ENCODE measurements at regions not wholly inside any gene's neighbourhood (a gene's known extent, or its start where the extent isn't known, plus 50 kb on each side); places are given as distances from the start of the nearest gene placed in this dataset.
A peak's percentile ranks its signal among the peaks of the same experiment; 100 is the strongest.

DNA sequence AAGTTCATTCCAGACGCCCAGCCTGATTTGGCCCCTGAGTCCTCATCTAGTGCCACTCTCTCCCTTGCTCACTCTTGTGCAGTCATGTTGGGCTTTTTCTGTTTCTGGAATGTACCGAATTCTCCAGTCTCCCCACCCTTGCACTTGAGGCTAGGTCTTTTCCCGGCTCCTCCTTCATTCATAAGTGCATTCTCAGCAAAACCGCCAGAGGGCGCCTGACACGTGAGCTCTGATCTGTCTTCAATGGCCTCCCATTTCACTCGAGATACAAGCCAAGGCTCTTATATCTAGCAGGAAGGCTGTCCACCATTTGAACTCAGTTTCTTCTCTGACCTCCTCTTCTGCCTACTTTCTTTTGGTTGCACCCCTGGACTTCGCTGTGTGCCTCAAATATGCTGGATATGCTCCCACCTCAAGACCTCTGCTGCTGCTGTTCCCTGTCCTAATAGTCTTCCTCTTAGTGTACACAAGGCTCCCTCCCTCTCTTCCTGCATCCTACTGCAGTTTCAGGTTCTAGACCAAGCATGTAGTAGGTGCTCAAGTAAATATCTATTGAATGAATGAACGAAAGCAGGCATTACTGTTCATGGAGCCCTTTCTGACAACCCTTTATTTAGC, 568.1 kb upstream of the WWC1 start:
- TF ChIP-seq, protein P1, sequence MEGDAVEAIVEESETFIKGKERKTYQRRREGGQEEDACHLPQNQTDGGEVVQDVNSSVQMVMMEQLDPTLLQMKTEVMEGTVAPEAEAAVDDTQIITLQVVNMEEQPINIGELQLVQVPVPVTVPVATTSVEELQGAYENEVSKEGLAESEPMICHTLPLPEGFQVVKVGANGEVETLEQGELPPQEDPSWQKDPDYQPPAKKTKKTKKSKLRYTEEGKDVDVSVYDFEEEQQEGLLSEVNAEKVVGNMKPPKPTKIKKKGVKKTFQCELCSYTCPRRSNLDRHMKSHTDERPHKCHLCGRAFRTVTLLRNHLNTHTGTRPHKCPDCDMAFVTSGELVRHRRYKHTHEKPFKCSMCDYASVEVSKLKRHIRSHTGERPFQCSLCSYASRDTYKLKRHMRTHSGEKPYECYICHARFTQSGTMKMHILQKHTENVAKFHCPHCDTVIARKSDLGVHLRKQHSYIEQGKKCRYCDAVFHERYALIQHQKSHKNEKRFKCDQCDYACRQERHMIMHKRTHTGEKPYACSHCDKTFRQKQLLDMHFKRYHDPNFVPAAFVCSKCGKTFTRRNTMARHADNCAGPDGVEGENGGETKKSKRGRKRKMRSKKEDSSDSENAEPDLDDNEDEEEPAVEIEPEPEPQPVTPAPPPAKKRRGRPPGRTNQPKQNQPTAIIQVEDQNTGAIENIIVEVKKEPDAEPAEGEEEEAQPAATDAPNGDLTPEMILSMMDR (CRISPR knock-in tag; IDR thresholded peaks at IDR 0.05), result peak; percentile 85
- TF ChIP-seq ZNF720 (CRISPR knock-in tag; IDR thresholded peaks at IDR 0.05), result no peak
- TF ChIP-seq ZNF24 (IDR thresholded peaks at IDR 0.05), result no peak
- TF ChIP-seq, protein P2, sequence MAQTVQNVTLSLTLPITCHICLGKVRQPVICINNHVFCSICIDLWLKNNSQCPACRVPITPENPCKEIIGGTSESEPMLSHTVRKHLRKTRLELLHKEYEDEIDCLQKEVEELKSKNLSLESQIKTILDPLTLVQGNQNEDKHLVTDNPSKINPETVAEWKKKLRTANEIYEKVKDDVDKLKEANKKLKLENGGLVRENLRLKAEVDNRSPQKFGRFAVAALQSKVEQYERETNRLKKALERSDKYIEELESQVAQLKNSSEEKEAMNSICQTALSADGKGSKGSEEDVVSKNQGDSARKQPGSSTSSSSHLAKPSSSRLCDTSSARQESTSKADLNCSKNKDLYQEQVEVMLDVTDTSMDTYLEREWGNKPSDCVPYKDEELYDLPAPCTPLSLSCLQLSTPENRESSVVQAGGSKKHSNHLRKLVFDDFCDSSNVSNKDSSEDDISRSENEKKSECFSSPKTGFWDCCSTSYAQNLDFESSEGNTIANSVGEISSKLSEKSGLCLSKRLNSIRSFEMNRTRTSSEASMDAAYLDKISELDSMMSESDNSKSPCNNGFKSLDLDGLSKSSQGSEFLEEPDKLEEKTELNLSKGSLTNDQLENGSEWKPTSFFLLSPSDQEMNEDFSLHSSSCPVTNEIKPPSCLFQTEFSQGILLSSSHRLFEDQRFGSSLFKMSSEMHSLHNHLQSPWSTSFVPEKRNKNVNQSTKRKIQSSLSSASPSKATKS (CRISPR knock-in tag; IDR thresholded peaks at IDR 0.05), result no peak
- TF ChIP-seq, protein P3, sequence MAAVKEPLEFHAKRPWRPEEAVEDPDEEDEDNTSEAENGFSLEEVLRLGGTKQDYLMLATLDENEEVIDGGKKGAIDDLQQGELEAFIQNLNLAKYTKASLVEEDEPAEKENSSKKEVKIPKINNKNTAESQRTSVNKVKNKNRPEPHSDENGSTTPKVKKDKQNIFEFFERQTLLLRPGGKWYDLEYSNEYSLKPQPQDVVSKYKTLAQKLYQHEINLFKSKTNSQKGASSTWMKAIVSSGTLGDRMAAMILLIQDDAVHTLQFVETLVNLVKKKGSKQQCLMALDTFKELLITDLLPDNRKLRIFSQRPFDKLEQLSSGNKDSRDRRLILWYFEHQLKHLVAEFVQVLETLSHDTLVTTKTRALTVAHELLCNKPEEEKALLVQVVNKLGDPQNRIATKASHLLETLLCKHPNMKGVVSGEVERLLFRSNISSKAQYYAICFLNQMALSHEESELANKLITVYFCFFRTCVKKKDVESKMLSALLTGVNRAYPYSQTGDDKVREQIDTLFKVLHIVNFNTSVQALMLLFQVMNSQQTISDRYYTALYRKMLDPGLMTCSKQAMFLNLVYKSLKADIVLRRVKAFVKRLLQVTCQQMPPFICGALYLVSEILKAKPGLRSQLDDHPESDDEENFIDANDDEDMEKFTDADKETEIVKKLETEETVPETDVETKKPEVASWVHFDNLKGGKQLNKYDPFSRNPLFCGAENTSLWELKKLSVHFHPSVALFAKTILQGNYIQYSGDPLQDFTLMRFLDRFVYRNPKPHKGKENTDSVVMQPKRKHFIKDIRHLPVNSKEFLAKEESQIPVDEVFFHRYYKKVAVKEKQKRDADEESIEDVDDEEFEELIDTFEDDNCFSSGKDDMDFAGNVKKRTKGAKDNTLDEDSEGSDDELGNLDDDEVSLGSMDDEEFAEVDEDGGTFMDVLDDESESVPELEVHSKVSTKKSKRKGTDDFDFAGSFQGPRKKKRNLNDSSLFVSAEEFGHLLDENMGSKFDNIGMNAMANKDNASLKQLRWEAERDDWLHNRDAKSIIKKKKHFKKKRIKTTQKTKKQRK (IDR thresholded peaks at IDR 0.05; ENCODE audit: low read length), result no peak
- TF ChIP-seq JUND (CRISPR knock-in tag; IDR thresholded peaks at IDR 0.05), result no peak
- peak; percentile 93 to 94 for TF ChIP-seq MAFK (conservative IDR thresholded peaks at IDR 0.05 in 1 of 2, IDR thresholded peaks at IDR 0.05 in 1 of 2; ENCODE audit: low read length in 2 of 2)
- TF ChIP-seq, protein P4, sequence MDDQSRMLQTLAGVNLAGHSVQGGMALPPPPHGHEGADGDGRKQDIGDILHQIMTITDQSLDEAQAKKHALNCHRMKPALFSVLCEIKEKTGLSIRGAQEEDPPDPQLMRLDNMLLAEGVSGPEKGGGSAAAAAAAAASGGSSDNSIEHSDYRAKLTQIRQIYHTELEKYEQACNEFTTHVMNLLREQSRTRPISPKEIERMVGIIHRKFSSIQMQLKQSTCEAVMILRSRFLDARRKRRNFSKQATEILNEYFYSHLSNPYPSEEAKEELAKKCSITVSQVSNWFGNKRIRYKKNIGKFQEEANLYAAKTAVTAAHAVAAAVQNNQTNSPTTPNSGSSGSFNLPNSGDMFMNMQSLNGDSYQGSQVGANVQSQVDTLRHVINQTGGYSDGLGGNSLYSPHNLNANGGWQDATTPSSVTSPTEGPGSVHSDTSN (CRISPR knock-in tag; IDR thresholded peaks at IDR 0.05; ENCODE audit: borderline replicate concordance), result no peak
- TF ChIP-seq ZNF614 (CRISPR knock-in tag; IDR thresholded peaks at IDR 0.05; ENCODE audit: borderline replicate concordance), result no peak
- no peak for TF ChIP-seq FOXK2 (IDR thresholded peaks at IDR 0.05)
- TF ChIP-seq POLR2A (IDR thresholded peaks at IDR 0.05; ENCODE audit: insufficient read depth in 1 of 2, low read depth in 2 of 2, low read length in 2 of 2), result no peak
- no peak for TF ChIP-seq MEIS2 (CRISPR knock-in tag; IDR thresholded peaks at IDR 0.05)
- TF ChIP-seq MAZ (IDR thresholded peaks at IDR 0.05; ENCODE audit: borderline replicate concordance, low read depth, low read length), result no peak
- TF ChIP-seq MAZ (CRISPR knock-in tag; IDR thresholded peaks at IDR 0.05; ENCODE audit: low read depth), result no peak
- TF ChIP-seq ZZZ3 (CRISPR knock-in tag; IDR thresholded peaks at IDR 0.05; ENCODE audit: borderline replicate concordance), result no peak
